ENCODE measurements at regions not wholly inside any gene's neighbourhood (a gene's known extent, or its start where the extent isn't known, plus 50 kb on each side); places are given as distances from the start of the nearest gene placed in this dataset.
"Not testable (repeated sequence)": the region's sequence is repeated elsewhere in the genome, so short reads cannot be mapped to it uniquely, and the experiment has no call there.

GRCh38 chr1:119266858-119267257, 101.7 kb upstream of the HAO2 start:
- Mint-ChIP-seq H3K9me3 (no peaks in the 10 kb centered on the region), H3K27ac (no peak overlapping the region), H3K36me3 (no peaks in the 10 kb centered on the region), H3K27me3 (peaks cover 10% of the 10 kb centered on the region), H3K4me1 (no peaks in the 10 kb centered on the region), H3K4me3 (no peak overlapping the region)
- ATAC-seq (ENCODE audit: low read depth) (no peak), DNase-seq (no peak)
- POLR2A ChIA-PET: no interaction called here

GRCh38 chr1:119267288-119267687, 101.3 kb upstream of the HAO2 start:
- POLR2A ChIA-PET; H3K4me3 Mint-ChIP-seq; H3K9me3 Mint-ChIP-seq; H3K27ac Mint-ChIP-seq; H3K4me1 Mint-ChIP-seq; H3K36me3 Mint-ChIP-seq; DNase-seq; ATAC-seq (ENCODE audit: low read depth): not testable (repeated sequence)
- H3K27me3 Mint-ChIP-seq: peaks cover 11% of the 10 kb centered on the region

DNA sequence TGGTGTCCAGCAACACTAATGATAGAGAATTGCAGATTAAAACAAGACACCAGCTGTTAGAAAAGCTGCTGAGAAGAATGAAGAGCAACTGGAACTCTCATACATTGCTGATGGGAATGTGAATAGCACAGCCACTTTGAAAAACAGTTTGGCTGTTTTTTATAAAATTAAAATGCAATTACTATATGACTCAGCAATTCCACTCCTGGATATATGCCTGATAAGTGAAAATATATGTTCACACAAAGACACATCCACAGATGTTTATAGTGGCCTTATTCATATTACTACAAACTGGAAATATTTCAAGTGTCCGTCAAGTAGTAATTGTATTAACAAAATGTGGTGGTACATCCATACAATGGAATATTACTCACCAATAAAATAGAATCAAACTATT, 99.7 kb upstream of the HAO2 start:
- Mint-ChIP-seq H3K4me3 (no peak overlapping the region), H3K9me3 (no peaks in the 10 kb centered on the region), H3K27ac (no peak overlapping the region), H3K4me1 (no peaks in the 10 kb centered on the region), H3K36me3 (no peaks in the 10 kb centered on the region), H3K27me3 (peaks cover 20% of the 10 kb centered on the region)
- POLR2A ChIA-PET: no interaction called here
- ATAC-seq (ENCODE audit: low read depth): no peak
- DNase-seq: no peak

DNA sequence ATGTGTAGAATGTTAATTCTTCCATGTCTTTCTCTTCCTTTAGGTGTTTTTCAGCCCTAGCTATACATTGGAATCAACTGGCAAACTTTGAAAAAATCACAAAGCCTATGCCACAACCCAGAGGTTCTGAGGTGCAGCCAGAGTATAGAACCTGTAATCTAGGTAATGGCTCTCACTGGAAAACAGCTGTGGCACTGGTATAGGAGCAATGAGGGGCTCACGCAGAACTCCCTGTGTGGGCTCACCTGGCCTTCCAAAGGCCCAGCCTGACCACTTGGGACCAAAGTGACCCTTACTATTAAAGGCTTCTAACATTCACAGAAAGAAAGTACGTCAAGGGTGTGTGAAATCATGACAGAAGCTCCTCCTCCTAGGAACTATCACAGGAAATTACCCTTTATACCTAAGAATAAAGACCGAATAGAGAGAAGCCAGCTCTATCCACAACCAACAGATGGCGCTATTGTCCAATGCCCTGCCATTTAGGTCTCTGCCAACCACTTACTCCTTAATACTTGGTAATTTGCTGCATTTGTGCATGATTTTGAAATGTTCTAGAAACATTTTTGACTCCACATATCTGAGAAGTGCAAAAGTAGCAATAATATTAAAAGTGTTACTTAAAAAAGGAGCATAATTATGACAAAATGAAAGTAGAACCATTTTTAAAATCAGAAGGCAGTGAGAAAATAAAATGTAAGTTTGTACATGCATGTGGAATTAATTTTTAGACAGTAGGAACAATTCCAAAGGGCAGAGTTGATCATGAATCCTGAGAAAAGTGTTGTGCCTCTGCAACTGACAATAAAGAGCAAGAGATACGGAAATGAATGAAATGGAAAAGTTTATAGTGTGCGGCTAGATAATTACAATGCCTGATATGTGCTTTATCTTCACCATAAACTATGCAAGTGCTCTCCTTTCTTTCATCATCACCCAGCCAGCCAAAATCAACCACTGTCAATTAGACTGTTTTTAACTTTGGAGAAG, 93.1 kb upstream of the HAO2 start:
- peaks cover 11% of the 10 kb centered on the region for H3K27me3 Mint-ChIP-seq
- H3K36me3 Mint-ChIP-seq: no peaks in the 10 kb centered on the region
- DNase-seq: no peak
- no peak overlapping the region for H3K27ac Mint-ChIP-seq
- POLR2A ChIA-PET: no interaction called here
- no peaks in the 10 kb centered on the region for H3K4me1 Mint-ChIP-seq
- peak; percentile 50 for ATAC-seq (ENCODE audit: low read depth)
- no peak overlapping the region for H3K4me3 Mint-ChIP-seq
- H3K9me3 Mint-ChIP-seq: no peaks in the 10 kb centered on the region

DNA sequence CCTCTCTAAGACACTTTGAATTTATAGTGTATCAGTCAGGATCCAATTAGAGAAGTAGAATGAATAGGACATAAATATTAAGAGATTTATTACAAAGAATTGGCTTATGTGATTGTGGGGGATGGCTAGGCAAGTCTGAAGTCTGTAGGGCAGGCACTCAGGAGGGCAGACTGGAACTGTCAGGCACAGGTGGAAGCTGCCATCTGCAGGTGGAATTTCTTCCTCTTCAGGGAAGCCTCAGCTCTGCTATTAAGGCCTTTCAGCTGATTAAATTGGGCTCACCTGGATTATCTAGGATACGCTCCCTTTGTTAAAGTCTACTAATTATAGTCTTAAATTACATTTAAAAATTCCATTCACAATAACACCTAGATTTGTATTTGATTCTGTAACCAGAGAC, 92.0 kb upstream of the HAO2 start:
- H3K9me3 Mint-ChIP-seq: no peaks in the 10 kb centered on the region
- no peaks in the 10 kb centered on the region for H3K4me1 Mint-ChIP-seq
- POLR2A ChIA-PET: no interaction called here
- H3K27ac Mint-ChIP-seq: no peak overlapping the region
- H3K4me3 Mint-ChIP-seq: no peak overlapping the region
- H3K27me3 Mint-ChIP-seq: peaks cover 11% of the 10 kb centered on the region
- ATAC-seq (ENCODE audit: low read depth): no peak
- no peak for DNase-seq
- H3K36me3 Mint-ChIP-seq: no peaks in the 10 kb centered on the region

GRCh38 chr1:119279456-119280381, 88.9 kb upstream of the HAO2 start:
- Mint-ChIP-seq H3K4me3 (no peak overlapping the region), H3K27me3 (peaks cover 10% of the 10 kb centered on the region), H3K4me1 (no peaks in the 10 kb centered on the region), H3K9me3 (no peaks in the 10 kb centered on the region), H3K36me3 (no peaks in the 10 kb centered on the region), H3K27ac (no peak overlapping the region)
- no peak for DNase-seq
- ATAC-seq (ENCODE audit: low read depth): no peak
- POLR2A ChIA-PET: no interaction called here

- Mint-ChIP-seq H3K27ac (no peak overlapping the region), H3K9me3 (no peaks in the 10 kb centered on the region), H3K4me1 (no peaks in the 10 kb centered on the region), H3K4me3 (no peak overlapping the region), H3K36me3 (no peaks in the 10 kb centered on the region), H3K27me3 (peaks cover 19% of the 10 kb centered on the region)
- DNase-seq (no peak), ATAC-seq (ENCODE audit: low read depth) (no peak)
- POLR2A ChIA-PET: no interaction called here
Observed at GRCh38 chr1:119285482-119285881, 83.1 kb upstream of the HAO2 start.

DNA sequence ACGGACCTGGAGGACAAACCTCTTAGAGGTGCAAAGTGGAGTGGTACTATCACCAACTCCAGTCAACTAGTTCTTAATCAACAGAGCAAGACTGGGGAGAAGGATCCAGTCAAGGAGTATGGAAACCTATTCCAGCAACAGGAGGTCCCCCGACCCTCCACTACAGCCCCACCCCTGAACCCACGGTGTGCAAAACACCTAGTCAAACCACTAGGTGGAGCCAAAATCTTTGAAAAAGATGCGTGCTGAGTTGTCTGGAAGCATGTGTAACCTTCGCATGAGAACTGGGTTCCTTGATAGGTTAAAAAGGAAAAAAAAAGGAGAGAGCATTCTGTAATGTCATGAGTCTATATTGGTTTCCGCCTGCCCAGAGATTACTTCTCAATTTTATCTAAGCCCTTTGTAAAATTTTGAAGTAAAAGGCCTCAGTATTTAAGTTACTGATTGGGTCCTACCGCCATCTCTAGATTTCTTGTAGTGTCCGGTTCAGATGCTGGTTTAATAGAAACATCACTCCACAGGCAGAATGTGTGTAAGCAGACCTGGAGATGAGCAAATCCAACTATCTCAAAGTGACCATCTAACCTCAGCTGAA, 81.9 kb upstream of the HAO2 start:
- Mint-ChIP-seq H3K9me3 (no peaks in the 10 kb centered on the region), H3K36me3 (no peaks in the 10 kb centered on the region), H3K27me3 (peaks cover 25% of the 10 kb centered on the region), H3K4me3 (no peak overlapping the region), H3K4me1 (no peaks in the 10 kb centered on the region), H3K27ac (no peak overlapping the region)
- DNase-seq: no peak
- ATAC-seq (ENCODE audit: low read depth): peak; percentile 68
- POLR2A ChIA-PET: no interaction called here

DNA sequence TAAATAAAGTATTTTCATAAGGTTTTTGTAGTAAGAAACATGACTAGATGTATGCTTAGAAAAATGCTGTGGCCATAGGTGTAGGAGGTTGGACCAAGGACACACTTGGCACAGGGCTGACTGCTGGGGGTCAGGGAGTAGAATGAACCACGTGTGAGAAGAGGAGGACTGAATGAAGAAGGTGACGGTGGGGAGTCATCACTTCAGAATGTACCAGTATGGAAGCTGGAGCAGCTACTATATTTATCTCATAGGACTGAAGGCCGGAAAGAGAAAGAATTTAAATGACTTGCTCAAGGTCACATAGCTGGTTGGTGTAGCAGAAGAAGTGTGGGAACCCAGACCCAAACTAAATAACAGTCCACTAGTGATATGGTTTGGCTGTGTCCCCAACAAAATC, 79.8 kb upstream of the HAO2 start:
- Mint-ChIP-seq H3K4me3 (no peak overlapping the region), H3K4me1 (no peaks in the 10 kb centered on the region), H3K9me3 (no peaks in the 10 kb centered on the region), H3K27me3 (peaks cover 36% of the 10 kb centered on the region), H3K36me3 (no peaks in the 10 kb centered on the region), H3K27ac (no peak overlapping the region)
- POLR2A ChIA-PET: no interaction called here
- DNase-seq: no peak
- ATAC-seq (ENCODE audit: low read depth): no peak

DNA sequence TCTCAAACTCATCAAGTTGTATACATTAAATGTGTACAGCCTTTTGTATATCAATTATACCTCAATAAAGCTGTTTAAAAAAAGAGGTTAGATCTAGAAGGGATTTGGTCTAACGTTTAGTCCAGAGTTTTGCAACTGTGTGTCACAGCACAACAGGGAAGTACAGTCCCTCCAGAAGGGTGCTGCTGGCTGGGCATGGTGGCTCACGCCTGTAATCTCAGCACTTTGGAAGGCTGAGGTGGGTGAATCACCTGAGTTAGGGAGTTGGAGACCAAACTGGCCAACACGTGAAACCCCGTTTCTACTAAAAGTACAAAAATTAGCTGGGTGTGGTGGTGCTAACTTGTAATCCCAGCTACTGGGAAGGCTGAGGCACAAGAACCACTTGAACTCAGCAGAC, 78.3 kb upstream of the HAO2 start:
- Mint-ChIP-seq H3K27ac (no peak overlapping the region), H3K36me3 (no peaks in the 10 kb centered on the region), H3K4me1 (peaks cover 10% of the 10 kb centered on the region), H3K27me3 (peaks cover 28% of the 10 kb centered on the region), H3K9me3 (no peaks in the 10 kb centered on the region), H3K4me3 (no peak overlapping the region)
- ATAC-seq (ENCODE audit: low read depth): no peak
- POLR2A ChIA-PET: no interaction called here
- DNase-seq: no peak

- H3K4me1 Mint-ChIP-seq: peaks cover 10% of the 10 kb centered on the region
- ATAC-seq (ENCODE audit: low read depth) (no peak), DNase-seq (no peak)
- POLR2A ChIA-PET: no interaction called here
- H3K27ac Mint-ChIP-seq: no peak overlapping the region
- H3K36me3 Mint-ChIP-seq: peaks cover 1% of the 10 kb centered on the region
- no peaks in the 10 kb centered on the region for H3K9me3 Mint-ChIP-seq
- H3K4me3 Mint-ChIP-seq: no peak overlapping the region
- H3K27me3 Mint-ChIP-seq: peaks cover 24% of the 10 kb centered on the region
Observed at GRCh38 chr1:119291611-119292206, 76.9 kb upstream of the HAO2 start.

- H3K4me1 Mint-ChIP-seq: peaks cover 10% of the 10 kb centered on the region
- no peak overlapping the region for H3K27ac Mint-ChIP-seq
- peaks cover 32% of the 10 kb centered on the region for H3K27me3 Mint-ChIP-seq
- ATAC-seq (ENCODE audit: low read depth): no peak
- no peak for DNase-seq
- H3K9me3 Mint-ChIP-seq: no peaks in the 10 kb centered on the region
- POLR2A ChIA-PET: no interaction called here
- H3K4me3 Mint-ChIP-seq: no peak overlapping the region
- peaks cover 2% of the 10 kb centered on the region for H3K36me3 Mint-ChIP-seq
Observed at GRCh38 chr1:119293797-119294196, 74.8 kb upstream of the HAO2 start.

- no peak for ATAC-seq (ENCODE audit: low read depth)
- Mint-ChIP-seq H3K27ac (no peak overlapping the region), H3K27me3 (peaks cover 32% of the 10 kb centered on the region), H3K4me3 (no peak overlapping the region), H3K4me1 (peaks cover 10% of the 10 kb centered on the region), H3K36me3 (peaks cover 2% of the 10 kb centered on the region), H3K9me3 (no peaks in the 10 kb centered on the region)
- POLR2A ChIA-PET: no interaction called here
- no peak for DNase-seq
Observed at GRCh38 chr1:119294199-119294598, 74.4 kb upstream of the HAO2 start.

All from activated naive CD8-positive, alpha-beta T cell treated with anti-CD3 and anti-CD28 coated beads, Interleukin-2, amount 10 ng/mL, durations not matched to agents 7 days and 5 days (primary cell).